HCT116 (cell line): ENCODE measurements at regions not wholly inside any gene's neighbourhood (a gene's known extent, or its start where the extent isn't known, plus 50 kb on each side); places are given as distances from the start of the nearest gene placed in this dataset.

Experiments used
- ATAC-seq: fragments of 200-7000 bp; cut with Tn5 transposase; 2 replicates; pipeline ENCODE4 v1.9.1; 2020; ENCODE audit warnings: mild to moderate bottlenecking, moderate library complexity
- BruUV-seq: library from RNA; stranded (reverse); fragments of 400-500 nt; replicated peaks from 2 replicates; lab custom pipeline; 2021; lab: Mats Ljungman, UMichigan
- CTCF ChIA-PET: fragments of 300-600 bp; sonication (Branson Sonifier 250); formaldehyde crosslinking; loops from one replicate; lab custom pipeline; 2021; ENCODE audit warnings: antibody characterized with exemption; lab: Charles Lee
- POLR2A ChIA-PET: fragments of 300-600, 350-600 bp; sonication (Branson Sonifier 250); formaldehyde crosslinking; loops from one replicate; lab custom pipeline; 2021; ENCODE audit warnings: antibody characterized with exemption; lab: Charles Lee
- RAD21 ChIA-PET, 2 experiments: fragments of 300-600 bp; sonication (Branson Sonifier 250); formaldehyde crosslinking; loops; one replicate each; lab custom pipeline; 2023; ENCODE audit warnings: low total read pairs in 2 of 2; ENCODE audit not compliant: uncharacterized antibody in 2 of 2, unreplicated experiment in 2 of 2, low non-redundant PET in 1 of 2; lab: Charles Lee
- DNase-seq: peaks from one replicate; pipeline ENCODE4 v3.0.0-alpha.2; 2010; ENCODE audit warnings: low read depth, low spot score
- H2AFZ ChIP-seq: fragments of 200-600 bp; shearing (Covaris generic), sonication (generic); 2 replicates; pipeline ENCODE4 v1.6.1; 2017; ENCODE audit warnings: low read depth, mixed run types, mixed read lengths, antibody characterized with exemption, low read length; ENCODE audit not compliant: poor library complexity, severe bottlenecking
- H3K27ac ChIP-seq: 2 replicates; pipeline ENCODE4 v1.5.1; 2012; ENCODE audit warnings: low read depth, low read length
- H3K27me3 ChIP-seq: fragments of 200-600 bp; sonication (generic); 2 replicates; pipeline ENCODE4 v1.6.1; 2016; ENCODE audit warnings: mixed run types, low read length, mixed read lengths; ENCODE audit not compliant: insufficient read depth
- H3K36me3 ChIP-seq, 2 experiments: fragments of 200-500 bp in 1 of 2; fragments of 200-600 bp in 1 of 2; sonication (Bioruptor generic) in 1 of 2; sonication (generic) in 1 of 2; 2 replicates each; pipeline versions ENCODE4 v1.5.1 to v1.6.1; 2014 to 2016; ENCODE audit warnings: low read length in 2 of 2, inconsistent platforms in 1 of 2, mixed read lengths in 1 of 2, mixed run types in 1 of 2; ENCODE audit not compliant: insufficient read depth in 2 of 2, control insufficient read depth in 1 of 2
- H3K4me1 ChIP-seq, 2 experiments: fragments of 200-600 bp in 1 of 2; sonication (generic) in 1 of 2; 2 replicates each; pipeline versions ENCODE4 v1.5.1 to v1.6.1; 2012 to 2017; ENCODE audit warnings: low read length in 2 of 2, inconsistent platforms in 1 of 2, mild to moderate bottlenecking in 1 of 2, mixed read lengths in 1 of 2, mixed run types in 1 of 2, moderate library complexity in 1 of 2; ENCODE audit not compliant: insufficient read depth in 2 of 2, control insufficient read depth in 1 of 2
- H3K4me2 ChIP-seq: fragments of 200-600 bp; sonication (generic); 2 replicates; pipeline ENCODE4 v1.6.1; 2017; ENCODE audit warnings: mixed run types, low read length, mixed read lengths
- H3K4me3 ChIP-seq, 2 experiments: fragments of 200-600 bp in 1 of 2; sonication (generic) in 1 of 2; replicated peaks in 1 of 2; 2 replicates each; pipeline ENCODE4 v1.5.1; 2011 to 2016; ENCODE audit warnings: low read length in 2 of 2, control low read depth in 1 of 2, low read depth in 1 of 2, mild to moderate bottlenecking in 1 of 2, mixed read lengths in 1 of 2, mixed run types in 1 of 2
- H3K79me2 ChIP-seq: fragments of 200-600 bp; sonication (generic); 2 replicates; pipeline ENCODE4 v1.6.1; 2017; ENCODE audit warnings: mild to moderate bottlenecking, mixed run types, low read length, moderate library complexity, mixed read lengths; ENCODE audit not compliant: insufficient read depth
- H3K9ac ChIP-seq: fragments of 200-600 bp; sonication (generic); 2 replicates; pipeline ENCODE4 v1.6.1; 2016; ENCODE audit warnings: low read length, mixed read lengths
- H3K9me2 ChIP-seq: fragments of 200-600 bp; sonication (generic), shearing (Covaris generic); 2 replicates; pipeline ENCODE4 v1.6.1; 2017; ENCODE audit warnings: mixed run types, mild to moderate bottlenecking, moderate library complexity; ENCODE audit not compliant: insufficient read depth
- H3K9me3 ChIP-seq, 2 experiments: fragments of 200-500 bp in 1 of 2; fragments of 200-600 bp in 1 of 2; sonication (Bioruptor generic) in 1 of 2; sonication (generic) in 1 of 2; 2 replicates each; pipeline ENCODE4 v1.6.1; 2014 to 2017; ENCODE audit warnings: low read length in 2 of 2, mixed read lengths in 2 of 2, inconsistent platforms in 1 of 2, low read depth in 1 of 2, mild to moderate bottlenecking in 1 of 2, mixed run types in 1 of 2, moderate library complexity in 1 of 2; ENCODE audit not compliant: control insufficient read depth in 1 of 2, insufficient read depth in 1 of 2
- H4K20me1 ChIP-seq: fragments of 200-600 bp; sonication (generic), shearing (Covaris generic); 2 replicates; pipeline ENCODE4 v1.6.1; 2017; ENCODE audit warnings: mixed run types, mild to moderate bottlenecking, moderate library complexity; ENCODE audit not compliant: insufficient read depth
- ATF3 ChIP-seq: IDR thresholded peaks from 2 replicates; pipeline ENCODE4 v1.6.1; 2012
- CBX3 ChIP-seq: IDR thresholded peaks from 2 replicates; pipeline ENCODE4 v1.6.1; 2012; ENCODE audit warnings: low read depth
- CEBPB ChIP-seq: IDR thresholded peaks from 2 replicates; pipeline ENCODE4 v1.6.1; 2012; ENCODE audit warnings: low read depth
- CTCF ChIP-seq, 3 experiments: fragments of 200-600 bp in 1 of 3; sonication (generic) in 1 of 3; IDR thresholded peaks in 2 of 3; conservative IDR thresholded peaks in 1 of 3; 2 replicates each; pipeline ENCODE4 v1.5.1; 2012 to 2017; ENCODE audit warnings: low read depth in 2 of 3, low read length in 2 of 3, antibody characterized with exemption in 1 of 3, borderline replicate concordance in 1 of 3, control low read depth in 1 of 3, mild to moderate bottlenecking in 1 of 3, mixed read lengths in 1 of 3, mixed run types in 1 of 3, moderate library complexity in 1 of 3; ENCODE audit not compliant: insufficient read depth in 1 of 3
- EGR1 ChIP-seq: IDR thresholded peaks from 2 replicates; pipeline ENCODE4 v1.6.1; 2012; ENCODE audit warnings: low read depth
- EZH2 ChIP-seq: fragments of 200-600 bp; sonication (generic); IDR thresholded peaks from 2 replicates; pipeline ENCODE4 v1.6.1; 2017; ENCODE audit warnings: antibody characterized with exemption, mixed run types
- FOSL1 ChIP-seq: IDR thresholded peaks from 2 replicates; pipeline ENCODE4 v1.6.1; 2012; ENCODE audit warnings: low read depth
- JUND ChIP-seq: IDR thresholded peaks from 2 replicates; pipeline ENCODE4 v1.6.1; 2012
- MAX ChIP-seq: IDR thresholded peaks from 2 replicates; pipeline ENCODE4 v1.6.1; 2012
- POLR2A ChIP-seq: IDR thresholded peaks from 2 replicates; pipeline ENCODE4 v1.7.0; 2011; ENCODE audit warnings: borderline replicate concordance; ENCODE audit not compliant: insufficient read depth, insufficient read length; ENCODE audit errors: extremely low read depth
- POLR2AphosphoS5 ChIP-seq: IDR thresholded peaks from 2 replicates; pipeline ENCODE4 v1.6.1; 2011; ENCODE audit warnings: mild to moderate bottlenecking, low read depth, low read length, moderate library complexity
- RAD21 ChIP-seq: IDR thresholded peaks from 2 replicates; pipeline ENCODE4 v1.6.1; 2012; ENCODE audit warnings: low read depth, mild to moderate bottlenecking
- REST ChIP-seq: IDR thresholded peaks from 2 replicates; pipeline ENCODE4 v1.6.1; 2012; ENCODE audit warnings: low read depth
- SRF ChIP-seq: IDR thresholded peaks from 2 replicates; pipeline ENCODE4 v1.6.1; 2012; ENCODE audit warnings: low read depth
- TCF7L2 ChIP-seq: IDR thresholded peaks from 2 replicates; pipeline ENCODE4 v1.7.0; 2011; ENCODE audit warnings: borderline replicate concordance, inconsistent platforms; ENCODE audit not compliant: insufficient read depth, insufficient read length; ENCODE audit errors: extremely low read depth
- YY1 ChIP-seq: IDR thresholded peaks from 2 replicates; pipeline ENCODE4 v1.6.1; 2011; ENCODE audit warnings: low read length, low read depth, moderate library complexity, mild to moderate bottlenecking; ENCODE audit not compliant: insufficient replicate concordance; ENCODE audit errors: extremely low read depth
- ZBTB33 ChIP-seq: IDR thresholded peaks from 2 replicates; pipeline ENCODE4 v1.6.1; 2011; ENCODE audit warnings: mild to moderate bottlenecking, low read length, moderate library complexity; ENCODE audit not compliant: insufficient replicate concordance; ENCODE audit errors: extremely low read depth
- ZFX ChIP-seq: fragments of 450-650 bp; IDR thresholded peaks from 2 replicates; pipeline ENCODE4 v1.6.1; 2017
- ZNF274 ChIP-seq: fragments of 200-500 bp; sonication (Bioruptor generic); IDR thresholded peaks from 2 replicates; pipeline ENCODE4 v1.6.1; 2014; ENCODE audit warnings: mild to moderate bottlenecking, low read depth, low read length, inconsistent platforms
- intact Hi-C: fragments of 100-400 bp; cut with micrococcal nuclease; formaldehyde crosslinking; loops from 2 replicates; pipeline ENCODE4 v1.10.0; 2022

GRCh38 chr13:30027569-30028455 is 177.4 kb upstream of the UBL3 start:
- Histone ChIP-seq H3K36me3 (no peaks in the 10 kb centered on the region), H2AFZ (no peak overlapping the region), H3K27me3 (peaks cover under 1% of the 10 kb centered on the region; the same call in 1 of the 2 replicates), H3K4me3 (no peak overlapping the region), H3K27ac (no peak overlapping the region), H3K4me1 (no peaks in the 10 kb centered on the region), H3K79me2 (no peaks in the 10 kb centered on the region), H3K9me3 (no peaks in the 10 kb centered on the region), H3K4me2 (no peak overlapping the region), H3K9me2 (no peaks in the 10 kb centered on the region), H3K9ac (no peak overlapping the region), H4K20me1 (no peaks in the 10 kb centered on the region)
- ChIA-PET CTCF (no interaction called here), POLR2A (no interaction called here), RAD21 (no interaction called here)
- no TSS peak for BruUV-seq
- no peak for ATAC-seq
- intact Hi-C loops = no loop called here
- TF ChIP-seq EGR1 (no peak), FOSL1 (no peak), YY1 (no peak), POLR2AphosphoS5 (no peak), MAX (no peak), REST (no peak), CTCF (IDR thresholded peaks at IDR 0.05 in 2 of 3, conservative IDR thresholded peaks at IDR 0.05 in 1 of 3; ENCODE audit: borderline replicate concordance in 1 of 3, insufficient read depth in 1 of 3, low read depth in 2 of 3, low read length in 2 of 3) (no peak), JUND (no peak), SRF (no peak), EZH2 (no peak), TCF7L2 (no peak), ATF3 (no peak), CBX3 (no peak), RAD21 (no peak), POLR2A (no peak), CEBPB (no peak), ZNF274 (no peak), ZFX (no peak), ZBTB33 (no peak)
- no peak for DNase-seq
